ENCODE measurements at regions not wholly inside any gene's neighbourhood (a gene's known extent, or its start where the extent isn't known, plus 50 kb on each side); places are given as distances from the start of the nearest gene placed in this dataset.

DNA sequence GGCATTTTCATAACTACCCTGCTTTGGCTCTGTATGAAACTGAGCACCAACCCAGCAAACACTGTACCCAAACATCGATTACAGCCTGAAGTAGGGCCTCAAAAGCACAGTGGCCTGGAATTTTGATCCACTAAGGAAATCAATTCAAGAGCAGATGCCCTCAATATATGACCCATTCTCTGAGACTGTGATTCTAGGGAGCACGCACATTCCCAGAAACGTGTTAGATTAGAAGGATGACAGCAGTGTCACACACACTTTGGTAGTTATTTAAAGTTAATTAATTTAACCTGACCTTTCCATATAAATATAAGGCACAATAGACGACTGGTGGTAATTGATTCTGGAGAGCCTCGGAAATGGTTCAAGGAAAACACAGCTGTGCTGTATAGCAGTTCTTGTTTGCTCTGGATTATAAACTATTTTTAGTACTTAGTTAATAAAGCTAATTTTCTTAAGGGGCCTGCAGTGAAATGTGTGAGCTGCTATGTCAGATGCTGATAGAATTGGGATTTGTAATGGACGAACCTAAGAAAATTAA lies 126.3 kb upstream of the ZNF385D start:
- TF ChIP-seq POLR2AphosphoS5 (IDR thresholded peaks at IDR 0.05; ENCODE audit: low read depth, low read length) (no peak), SIN3A (IDR thresholded peaks at IDR 0.05; ENCODE audit: borderline replicate concordance, insufficient read depth, low read length) (no peak), TAF1 (IDR thresholded peaks at IDR 0.05; ENCODE audit: borderline replicate concordance, insufficient read depth, low read length) (no peak), FOXP2 (optimal IDR thresholded peaks at IDR 0.05; ENCODE audit: borderline replicate concordance, extremely low read depth, extremely low read length, insufficient read depth) (no peak)
- TF ChIP-seq, protein P1, sequence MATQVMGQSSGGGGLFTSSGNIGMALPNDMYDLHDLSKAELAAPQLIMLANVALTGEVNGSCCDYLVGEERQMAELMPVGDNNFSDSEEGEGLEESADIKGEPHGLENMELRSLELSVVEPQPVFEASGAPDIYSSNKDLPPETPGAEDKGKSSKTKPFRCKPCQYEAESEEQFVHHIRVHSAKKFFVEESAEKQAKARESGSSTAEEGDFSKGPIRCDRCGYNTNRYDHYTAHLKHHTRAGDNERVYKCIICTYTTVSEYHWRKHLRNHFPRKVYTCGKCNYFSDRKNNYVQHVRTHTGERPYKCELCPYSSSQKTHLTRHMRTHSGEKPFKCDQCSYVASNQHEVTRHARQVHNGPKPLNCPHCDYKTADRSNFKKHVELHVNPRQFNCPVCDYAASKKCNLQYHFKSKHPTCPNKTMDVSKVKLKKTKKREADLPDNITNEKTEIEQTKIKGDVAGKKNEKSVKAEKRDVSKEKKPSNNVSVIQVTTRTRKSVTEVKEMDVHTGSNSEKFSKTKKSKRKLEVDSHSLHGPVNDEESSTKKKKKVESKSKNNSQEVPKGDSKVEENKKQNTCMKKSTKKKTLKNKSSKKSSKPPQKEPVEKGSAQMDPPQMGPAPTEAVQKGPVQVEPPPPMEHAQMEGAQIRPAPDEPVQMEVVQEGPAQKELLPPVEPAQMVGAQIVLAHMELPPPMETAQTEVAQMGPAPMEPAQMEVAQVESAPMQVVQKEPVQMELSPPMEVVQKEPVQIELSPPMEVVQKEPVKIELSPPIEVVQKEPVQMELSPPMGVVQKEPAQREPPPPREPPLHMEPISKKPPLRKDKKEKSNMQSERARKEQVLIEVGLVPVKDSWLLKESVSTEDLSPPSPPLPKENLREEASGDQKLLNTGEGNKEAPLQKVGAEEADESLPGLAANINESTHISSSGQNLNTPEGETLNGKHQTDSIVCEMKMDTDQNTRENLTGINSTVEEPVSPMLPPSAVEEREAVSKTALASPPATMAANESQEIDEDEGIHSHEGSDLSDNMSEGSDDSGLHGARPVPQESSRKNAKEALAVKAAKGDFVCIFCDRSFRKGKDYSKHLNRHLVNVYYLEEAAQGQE (IDR thresholded peaks at IDR 0.05; ENCODE audit: insufficient read depth in 1 of 2, low read depth in 2 of 2, low read length in 2 of 2) = no peak

DNA sequence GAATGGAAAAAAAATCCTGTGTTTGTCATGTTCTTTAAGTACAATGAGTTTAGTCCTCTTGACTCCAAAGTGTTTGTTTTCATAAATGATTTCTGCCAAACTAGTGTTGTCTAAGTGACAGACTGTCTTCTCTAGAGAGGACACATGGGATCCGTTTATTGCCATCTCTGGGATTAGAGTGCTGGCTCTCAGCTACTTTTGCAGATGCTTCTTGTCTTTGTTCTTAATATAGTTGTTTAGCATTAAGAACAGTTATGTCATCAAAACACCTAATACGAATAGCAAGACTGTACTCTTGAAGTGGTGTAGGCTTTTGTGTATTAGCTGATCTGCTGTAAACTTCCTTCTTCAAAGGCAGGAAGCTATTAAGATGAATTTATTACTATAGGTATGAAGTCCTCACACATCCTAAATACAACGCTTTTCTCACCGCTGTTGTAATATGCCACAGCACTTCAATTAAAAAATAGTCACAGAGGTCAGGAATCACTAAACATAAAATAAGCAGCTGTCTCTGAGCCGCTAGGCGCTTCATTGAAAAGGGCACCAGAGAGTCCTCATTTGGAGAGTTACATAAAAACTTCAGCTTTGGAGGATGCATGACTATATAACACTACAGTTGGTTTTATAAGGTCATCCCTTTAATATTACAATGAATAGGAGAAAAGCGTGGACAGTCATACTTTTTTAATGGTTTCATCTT lies 128.3 kb upstream of the ZNF385D start:
- no peak for TF ChIP-seq SIN3A (IDR thresholded peaks at IDR 0.05; ENCODE audit: borderline replicate concordance, insufficient read depth, low read length)
- TF ChIP-seq, protein P1 (IDR thresholded peaks at IDR 0.05; ENCODE audit: insufficient read depth in 1 of 2, low read depth in 2 of 2, low read length in 2 of 2) = no peak
- TF ChIP-seq TAF1 (IDR thresholded peaks at IDR 0.05; ENCODE audit: borderline replicate concordance, insufficient read depth, low read length) = no peak
- no peak for TF ChIP-seq POLR2AphosphoS5 (IDR thresholded peaks at IDR 0.05; ENCODE audit: low read depth, low read length)
- TF ChIP-seq FOXP2 (optimal IDR thresholded peaks at IDR 0.05; ENCODE audit: borderline replicate concordance, extremely low read depth, extremely low read length, insufficient read depth) = no peak

DNA sequence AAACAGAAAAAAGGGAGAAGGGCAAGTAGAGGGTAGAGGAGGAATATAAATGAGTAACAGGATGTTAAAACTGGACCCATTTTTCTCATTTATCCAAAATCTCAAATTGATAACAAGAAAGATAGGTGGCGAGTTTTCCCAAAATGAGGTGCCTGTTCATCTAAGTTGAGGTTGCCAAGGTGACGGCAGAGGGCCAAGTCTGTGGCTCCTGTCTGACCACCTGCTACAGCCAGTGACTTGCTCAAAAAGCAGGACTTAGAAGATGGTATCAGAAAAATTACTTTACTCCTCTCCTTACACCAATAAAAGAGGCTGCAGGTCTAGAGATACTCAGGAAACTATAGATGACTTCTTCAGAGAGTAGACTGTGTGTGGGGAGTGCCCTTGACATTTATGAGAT lies 137.6 kb upstream of the ZNF385D start:
- no peak for TF ChIP-seq FOXP2 (optimal IDR thresholded peaks at IDR 0.05; ENCODE audit: borderline replicate concordance, extremely low read depth, extremely low read length, insufficient read depth)
- no peak for TF ChIP-seq SIN3A (IDR thresholded peaks at IDR 0.05; ENCODE audit: borderline replicate concordance, insufficient read depth, low read length)
- no peak for TF ChIP-seq TAF1 (IDR thresholded peaks at IDR 0.05; ENCODE audit: borderline replicate concordance, insufficient read depth, low read length)
- TF ChIP-seq POLR2AphosphoS5 (IDR thresholded peaks at IDR 0.05; ENCODE audit: low read depth, low read length) = no peak
- TF ChIP-seq, protein P1 (IDR thresholded peaks at IDR 0.05; ENCODE audit: insufficient read depth in 1 of 2, low read depth in 2 of 2, low read length in 2 of 2) = no peak

DNA sequence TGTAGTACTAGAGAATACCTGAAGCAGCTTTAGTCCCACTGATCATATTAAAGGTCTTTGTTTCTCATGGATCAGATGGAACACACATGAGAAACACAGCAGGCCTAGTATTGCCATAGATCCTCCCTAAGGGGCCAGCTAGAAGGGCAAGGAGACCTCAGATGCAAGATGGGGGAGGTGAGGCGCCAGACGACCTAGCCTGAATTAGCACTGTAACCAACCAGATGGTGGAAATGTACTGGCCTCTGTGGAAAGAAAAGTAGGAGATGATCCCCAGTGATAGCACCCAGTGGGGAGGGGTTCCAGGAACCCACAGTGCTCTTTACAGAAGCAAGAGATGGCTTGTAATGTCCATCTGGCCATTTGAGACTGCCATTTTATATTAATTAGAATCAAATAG lies 138.2 kb upstream of the ZNF385D start:
- TF ChIP-seq TAF1 (IDR thresholded peaks at IDR 0.05; ENCODE audit: borderline replicate concordance, insufficient read depth, low read length) = no peak
- TF ChIP-seq POLR2AphosphoS5 (IDR thresholded peaks at IDR 0.05; ENCODE audit: low read depth, low read length) = no peak
- TF ChIP-seq, protein P1 (IDR thresholded peaks at IDR 0.05; ENCODE audit: insufficient read depth in 1 of 2, low read depth in 2 of 2, low read length in 2 of 2) = no peak
- no peak for TF ChIP-seq FOXP2 (optimal IDR thresholded peaks at IDR 0.05; ENCODE audit: borderline replicate concordance, extremely low read depth, extremely low read length, insufficient read depth)
- TF ChIP-seq SIN3A (IDR thresholded peaks at IDR 0.05; ENCODE audit: borderline replicate concordance, insufficient read depth, low read length) = no peak
